GM12801 (cell line): ENCODE measurements at regions not wholly inside any gene's neighbourhood (a gene's known extent, or its start where the extent isn't known, plus 50 kb on each side); places are given as distances from the start of the nearest gene placed in this dataset.

ENCODE experiments used
- CTCF ChIP-seq: IDR thresholded peaks from one replicate; pipeline ENCODE4 v1.5.1; 2011; ENCODE audit warnings: control low read depth; ENCODE audit not compliant: insufficient read length; ENCODE audit errors: extremely low read depth

- no peak for TF ChIP-seq CTCF
These were observed 76.2 kb upstream of the TMEM168 start for GRCh38 chr7:112866424-112866823.

- no peak for TF ChIP-seq CTCF
These were observed 74.2 kb upstream of the TMEM168 start for GRCh38 chr7:112864380-112864779.

- no peak for TF ChIP-seq CTCF
These were observed 68.6 kb upstream of the TMEM168 start for GRCh38 chr7:112858838-112859237.

GRCh38 chr7:112855227-112855626 lies 65.0 kb upstream of the TMEM168 start:
- TF ChIP-seq CTCF: no peak

GRCh38 chr7:112854169-112854568 lies 64.0 kb upstream of the TMEM168 start:
- no peak for TF ChIP-seq CTCF

- TF ChIP-seq CTCF: no peak
These were observed 63.2 kb upstream of the TMEM168 start for GRCh38 chr7:112853422-112853821.

- TF ChIP-seq CTCF: no peak
These were observed 53.0 kb upstream of the TMEM168 start for GRCh38 chr7:112843151-112843550.
